ENCODE measurements at regions not wholly inside any gene's neighbourhood (a gene's known extent, or its start where the extent isn't known, plus 50 kb on each side); places are given as distances from the start of the nearest gene placed in this dataset.

- TF ChIP-seq CTCF (IDR thresholded peaks at IDR 0.05; ENCODE audit: low read length) (no peak), EZH2 (optimal IDR thresholded peaks at IDR 0.05; ENCODE audit: low read depth, low read length) (no peak)
Observed at GRCh38 chr22:48233586-48233985, 1471.1 kb downstream of the TBC1D22A start.

All from MM.1S (cell line).